KMS-11 (cell line): ENCODE measurements at regions not wholly inside any gene's neighbourhood (a gene's known extent, or its start where the extent isn't known, plus 50 kb on each side); places are given as distances from the start of the nearest gene placed in this dataset.

Source experiments
- H2AFZ ChIP-seq: fragments of 200-600 bp; sonication (generic); 2 replicates; pipeline ENCODE4 v1.6.1; 2016; ENCODE audit warnings: antibody characterized with exemption, mixed run types, low read depth
- H3K27ac ChIP-seq: fragments of 200-600 bp; sonication (generic); 2 replicates; pipeline ENCODE4 v1.6.1; 2016; ENCODE audit warnings: mild to moderate bottlenecking, mixed run types
- H3K27me3 ChIP-seq: fragments of 200-600 bp; sonication (generic); 2 replicates; pipeline ENCODE4 v1.6.1; 2017; ENCODE audit warnings: mild to moderate bottlenecking, low read depth, mixed run types, moderate library complexity; ENCODE audit not compliant: insufficient read depth
- H3K36me3 ChIP-seq: fragments of 200-600 bp; sonication (generic); 2 replicates; pipeline ENCODE4 v1.6.1; 2017; ENCODE audit warnings: mild to moderate bottlenecking, mixed run types; ENCODE audit not compliant: insufficient read depth
- H3K4me1 ChIP-seq: fragments of 200-600 bp; sonication (generic); 2 replicates; pipeline ENCODE4 v1.6.1; 2016; ENCODE audit warnings: mild to moderate bottlenecking, low read depth, mixed run types; ENCODE audit not compliant: poor library complexity, severe bottlenecking
- H3K4me2 ChIP-seq: fragments of 200-600 bp; sonication (generic); 2 replicates; pipeline ENCODE4 v1.7.0; 2016; ENCODE audit warnings: mild to moderate bottlenecking, mixed run types
- H3K4me3 ChIP-seq: fragments of 200-600 bp; sonication (generic); IDR thresholded peaks from 2 replicates; pipeline ENCODE4 v1.6.1; 2017; ENCODE audit warnings: low read depth, low read length, mixed read lengths; ENCODE audit not compliant: insufficient read depth
- H3K79me2 ChIP-seq: fragments of 200-600 bp; sonication (generic); 2 replicates; pipeline ENCODE4 v1.6.1; 2016; ENCODE audit warnings: low read depth, mixed run types; ENCODE audit not compliant: insufficient read depth
- H3K9ac ChIP-seq: fragments of 200-600 bp; sonication (generic); 2 replicates; pipeline ENCODE4 v1.6.1; 2016; ENCODE audit warnings: mild to moderate bottlenecking, mixed run types
- H4K20me1 ChIP-seq: fragments of 200-600 bp; sonication (generic); 2 replicates; pipeline ENCODE4 v1.6.1; 2016; ENCODE audit warnings: mild to moderate bottlenecking, mixed run types; ENCODE audit not compliant: insufficient read depth
- TF ChIP-seq, protein P1 (sequence below): fragments of 200-600 bp; sonication (generic); conservative IDR thresholded peaks from 2 replicates; pipeline ENCODE4 v1.6.1; 2017; ENCODE audit warnings: low read depth, mild to moderate bottlenecking, antibody characterized with exemption, low read length, moderate library complexity, mixed read lengths

DNA sequence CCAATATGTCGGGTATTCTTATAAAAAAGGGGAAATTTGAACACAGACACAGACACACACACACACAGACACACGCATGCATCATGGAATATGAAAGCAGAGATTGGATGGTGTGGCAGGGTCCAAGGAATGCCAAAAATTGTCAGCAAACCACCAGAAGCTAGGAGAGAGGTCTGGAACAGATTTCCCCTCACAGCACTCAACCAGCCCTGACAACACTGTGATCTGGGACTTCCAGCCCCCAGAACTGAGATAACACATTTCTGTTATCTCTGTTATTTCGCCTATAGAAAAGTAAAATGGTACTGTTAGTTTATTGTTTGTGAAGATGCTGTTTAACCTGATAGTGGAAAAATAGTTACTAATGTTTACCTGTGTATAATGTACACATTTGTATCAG lies 145.4 kb upstream of the ZBED5 start:
- Histone ChIP-seq H3K4me2 (no peak overlapping the region), H4K20me1 (no peaks in the 10 kb centered on the region), H3K36me3 (no peaks in the 10 kb centered on the region)

DNA sequence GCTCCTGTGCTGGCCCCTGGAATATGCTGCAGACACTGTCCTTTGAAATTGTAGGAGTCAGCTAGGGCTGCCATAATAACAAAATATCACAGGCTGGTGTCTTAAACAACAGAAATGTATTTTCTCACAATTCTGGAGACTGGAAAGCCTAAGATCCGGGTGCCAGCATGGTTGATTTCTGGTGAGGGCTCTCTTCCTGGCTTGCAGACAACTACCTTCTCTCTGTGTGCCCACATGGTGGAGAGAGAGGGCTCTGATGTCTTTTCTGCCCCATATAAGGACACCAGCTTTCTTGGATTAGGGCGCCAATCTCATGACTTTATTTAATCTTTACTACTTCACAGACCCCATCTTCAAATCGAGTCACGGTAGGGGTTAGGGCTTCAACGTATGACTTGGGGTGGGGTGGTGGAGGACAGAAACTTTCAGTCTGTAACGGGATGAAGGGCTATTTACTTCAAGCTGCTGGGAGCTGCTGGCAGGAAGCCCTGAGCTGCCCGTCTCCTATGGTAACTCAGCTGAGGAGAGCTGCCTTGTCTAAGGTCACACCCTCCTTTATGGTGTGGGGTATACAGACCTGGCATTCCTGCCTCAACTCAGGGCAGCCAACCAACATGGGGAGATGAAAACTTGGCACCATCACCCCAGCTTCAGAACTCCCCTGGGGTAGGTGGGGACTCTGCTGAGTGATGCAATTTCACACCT lies 142.9 kb upstream of the ZBED5 start:
- Histone ChIP-seq H3K27ac (no peak overlapping the region), H3K27me3 (no peaks in the 10 kb centered on the region), H2AFZ (no peak overlapping the region), H3K36me3 (no peaks in the 10 kb centered on the region), H3K79me2 (no peaks in the 10 kb centered on the region), H3K4me2 (no peak overlapping the region), H3K4me3 (no peak overlapping the region), H4K20me1 (no peaks in the 10 kb centered on the region), H3K4me1 (no peaks in the 10 kb centered on the region), H3K9ac (no peak overlapping the region)
- TF ChIP-seq, protein P1, sequence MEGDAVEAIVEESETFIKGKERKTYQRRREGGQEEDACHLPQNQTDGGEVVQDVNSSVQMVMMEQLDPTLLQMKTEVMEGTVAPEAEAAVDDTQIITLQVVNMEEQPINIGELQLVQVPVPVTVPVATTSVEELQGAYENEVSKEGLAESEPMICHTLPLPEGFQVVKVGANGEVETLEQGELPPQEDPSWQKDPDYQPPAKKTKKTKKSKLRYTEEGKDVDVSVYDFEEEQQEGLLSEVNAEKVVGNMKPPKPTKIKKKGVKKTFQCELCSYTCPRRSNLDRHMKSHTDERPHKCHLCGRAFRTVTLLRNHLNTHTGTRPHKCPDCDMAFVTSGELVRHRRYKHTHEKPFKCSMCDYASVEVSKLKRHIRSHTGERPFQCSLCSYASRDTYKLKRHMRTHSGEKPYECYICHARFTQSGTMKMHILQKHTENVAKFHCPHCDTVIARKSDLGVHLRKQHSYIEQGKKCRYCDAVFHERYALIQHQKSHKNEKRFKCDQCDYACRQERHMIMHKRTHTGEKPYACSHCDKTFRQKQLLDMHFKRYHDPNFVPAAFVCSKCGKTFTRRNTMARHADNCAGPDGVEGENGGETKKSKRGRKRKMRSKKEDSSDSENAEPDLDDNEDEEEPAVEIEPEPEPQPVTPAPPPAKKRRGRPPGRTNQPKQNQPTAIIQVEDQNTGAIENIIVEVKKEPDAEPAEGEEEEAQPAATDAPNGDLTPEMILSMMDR = no peak

More for the DNA sequence above, 145.4 kb upstream of the ZBED5 start:
- Histone ChIP-seq H3K79me2 (no peaks in the 10 kb centered on the region), H2AFZ (no peak overlapping the region), H3K27ac (no peak overlapping the region), H3K4me1 (no peaks in the 10 kb centered on the region), H3K27me3 (no peaks in the 10 kb centered on the region), H3K4me3 (no peak overlapping the region), H3K9ac (no peak overlapping the region)
- TF ChIP-seq, protein P1 = no peak

- H3K9ac ChIP-seq = no peak overlapping the region
- no peak overlapping the region for H2AFZ ChIP-seq
- H3K36me3 ChIP-seq = no peaks in the 10 kb centered on the region
- H3K79me2 ChIP-seq = no peaks in the 10 kb centered on the region
- no peaks in the 10 kb centered on the region for H4K20me1 ChIP-seq
- no peaks in the 10 kb centered on the region for H3K4me1 ChIP-seq
- H3K27ac ChIP-seq = no peak overlapping the region
- no peaks in the 10 kb centered on the region for H3K27me3 ChIP-seq
- H3K4me2 ChIP-seq = no peak overlapping the region
- TF ChIP-seq, protein P1 = no peak
- no peak overlapping the region for H3K4me3 ChIP-seq
Measured at GRCh38 chr11:10998674-10999073, 140.8 kb upstream of the ZBED5 start.

GRCh38 chr11:10996678-10997077 lies 138.8 kb upstream of the ZBED5 start:
- Histone ChIP-seq H3K27me3 (no peaks in the 10 kb centered on the region), H3K4me1 (no peaks in the 10 kb centered on the region), H3K36me3 (no peaks in the 10 kb centered on the region), H3K4me3 (no peak overlapping the region), H4K20me1 (no peaks in the 10 kb centered on the region), H3K79me2 (no peaks in the 10 kb centered on the region), H2AFZ (no peak overlapping the region), H3K4me2 (no peak overlapping the region), H3K27ac (no peak overlapping the region), H3K9ac (no peak overlapping the region)
- TF ChIP-seq, protein P1 = no peak
